Sciatic nerve (tissue), 2 donors: ENCODE measurements at regions not wholly inside any gene's neighbourhood (a gene's known extent, or its start where the extent isn't known, plus 50 kb on each side); places are given as distances from the start of the nearest gene placed in this dataset.

Experiments
- ATAC-seq: fragments of 200-7000 bp; cut with Tn5 transposase; one replicate; pipeline ENCODE4 v1.9.1; 2020; ENCODE audit warnings: mild to moderate bottlenecking, moderate library complexity
- DNase-seq: peaks from one replicate; pipeline ENCODE4 v3.0.0-alpha.2; 2020; ENCODE audit warnings: low spot score
- intact Hi-C: fragments of 100-400 bp; cut with DNase I; formaldehyde crosslinking; loops from one replicate; pipeline ENCODE4 v1.14.2; 2022
- donor health status: DM: no; HTN: no; CAD: no.
- donor health status: DM: no; HTN: no; CAD: no.

GRCh38 chr13:105193026-105193425, 1342.4 kb downstream of the EFNB2 start:
- ATAC-seq, result no peak
- intact Hi-C loops, result no loop called here
- DNase-seq, result no peak

DNA sequence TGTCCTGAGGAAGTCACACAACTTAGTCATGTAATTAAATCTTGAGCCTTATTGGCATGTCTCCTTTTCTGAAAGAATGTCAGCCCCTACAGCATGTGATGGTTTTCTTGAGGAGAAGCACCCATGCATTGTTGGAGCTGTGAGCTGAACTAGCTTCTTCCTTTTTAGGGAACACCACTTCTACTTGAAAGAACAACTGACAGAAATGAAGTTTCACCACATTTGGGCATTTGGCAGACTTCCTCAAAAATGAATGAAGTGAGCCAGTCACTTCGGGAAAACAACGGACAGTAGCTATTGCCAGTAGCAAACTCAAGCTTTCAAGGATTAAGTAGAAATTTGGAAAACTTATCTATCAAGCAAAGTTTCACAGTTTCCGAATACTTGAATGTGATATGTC, 1351.3 kb downstream of the EFNB2 start:
- DNase-seq, result no peak
- intact Hi-C loops, result no loop called here
- ATAC-seq, result no peak

- no peak for DNase-seq
- ATAC-seq, result peak; percentile 42
- intact Hi-C loops, result no loop called here
Observed at GRCh38 chr13:105177265-105177900, 1358.1 kb downstream of the EFNB2 start.

- ATAC-seq, result no peak
Observed at GRCh38 chr13:105170438-105170837, 1365.0 kb downstream of the EFNB2 start.

DNA sequence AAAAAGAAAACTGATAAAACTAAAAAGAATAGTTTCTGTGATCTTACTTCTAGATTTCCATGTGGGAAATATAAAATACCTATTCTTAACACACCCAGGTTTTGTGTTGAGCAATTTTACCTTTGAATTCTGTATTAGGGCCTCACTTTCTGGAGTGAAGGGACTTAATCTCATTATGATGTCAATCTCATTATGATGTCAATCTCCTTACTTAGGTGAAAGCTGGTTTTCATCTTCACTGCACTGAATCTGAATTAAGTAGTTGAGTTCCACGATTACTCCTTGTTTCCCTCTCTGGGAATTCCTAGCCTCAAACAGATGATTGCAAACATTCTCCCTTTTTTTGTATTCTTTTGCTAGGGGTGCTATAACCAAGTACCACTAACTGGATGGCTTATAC, 1367.2 kb downstream of the EFNB2 start:
- ATAC-seq (no peak), DNase-seq (no peak)
- intact Hi-C loops, result no loop called here

More at GRCh38 chr13:105170438-105170837, 1365.0 kb downstream of the EFNB2 start:
- intact Hi-C loops, result no loop called here
- no peak for DNase-seq

GRCh38 chr13:105167385-105167784, 1368.1 kb downstream of the EFNB2 start:
- intact Hi-C loops, result no loop called here
- no peak for DNase-seq
- no peak for ATAC-seq

DNA sequence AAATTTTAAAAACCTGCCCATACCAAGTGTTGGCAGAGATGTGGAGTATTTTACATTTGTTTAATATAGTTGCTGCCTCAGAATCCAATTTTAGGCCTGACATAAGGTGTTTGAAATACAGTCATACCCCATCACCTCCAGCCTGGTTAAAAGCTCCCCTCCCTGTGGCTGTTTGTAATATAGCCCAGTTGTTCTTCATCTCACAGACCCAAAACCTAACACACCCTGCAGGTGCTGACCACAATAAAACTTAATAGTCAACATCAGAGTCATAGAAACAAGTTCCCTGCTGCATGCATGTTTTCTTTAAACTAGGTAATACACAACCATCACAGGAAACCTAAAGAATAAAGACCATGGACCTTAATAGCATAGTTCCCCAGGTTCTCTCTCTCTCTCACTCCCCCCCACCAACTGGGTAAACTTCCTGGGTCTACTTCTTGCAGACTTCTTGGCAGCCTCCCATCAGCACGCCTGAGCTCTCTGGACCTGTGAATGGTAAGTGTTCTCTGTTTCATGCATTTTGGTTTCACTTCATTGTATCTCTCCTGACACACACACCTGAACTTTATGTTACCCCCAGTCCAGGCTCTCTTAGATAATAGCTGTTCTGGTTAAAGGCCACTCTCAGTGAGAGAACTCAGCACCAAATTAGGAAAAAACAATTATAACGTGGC, 1369.9 kb downstream of the EFNB2 start:
- no peak for DNase-seq
- intact Hi-C loops, result no loop called here
- no peak for ATAC-seq

GRCh38 chr13:105159841-105160240, 1375.6 kb downstream of the EFNB2 start:
- intact Hi-C loops, result no loop called here
- no peak for ATAC-seq
- DNase-seq, result no peak

DNA sequence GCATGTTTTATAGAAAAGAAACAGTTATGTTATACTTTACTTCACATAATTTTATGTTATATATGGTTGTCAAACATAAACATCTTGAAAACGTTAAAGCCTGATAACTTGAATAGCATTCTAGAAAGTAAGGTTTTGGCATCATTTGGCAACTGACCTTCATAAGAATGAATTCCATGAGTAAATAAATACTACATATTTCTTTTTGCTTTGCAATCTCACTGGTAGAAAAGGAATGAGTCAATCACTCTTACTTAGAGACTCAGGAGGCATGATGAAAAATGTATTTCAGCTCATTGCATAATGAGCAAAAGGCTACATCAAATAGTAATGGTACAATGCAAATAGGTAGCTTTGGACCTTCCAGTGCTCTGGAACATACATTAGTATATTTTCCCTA, 1381.9 kb downstream of the EFNB2 start:
- no peak for ATAC-seq
- intact Hi-C loops, result no loop called here

DNA sequence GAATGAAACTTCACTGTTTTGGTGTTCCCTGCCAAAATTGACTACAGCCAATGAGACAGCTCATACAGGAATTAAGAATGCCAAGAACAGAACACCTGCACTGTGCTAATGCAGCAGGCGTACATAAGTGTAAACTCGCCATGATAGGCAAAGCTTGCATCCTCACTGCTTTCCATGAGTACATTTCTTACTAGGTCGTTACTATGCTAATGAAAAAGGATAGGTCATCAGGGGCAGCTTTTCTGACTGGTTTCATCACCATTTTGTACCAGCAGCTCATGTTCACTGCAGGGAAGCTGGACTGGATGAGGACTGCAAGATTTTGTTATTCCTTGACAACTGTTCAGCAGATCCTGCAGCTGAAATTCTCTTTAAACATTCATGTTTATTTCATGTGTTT, 1383.8 kb downstream of the EFNB2 start:
- intact Hi-C loops, result no loop called here
- ATAC-seq (no peak), DNase-seq (no peak)

More for the DNA sequence above, 1381.9 kb downstream of the EFNB2 start:
- no peak for DNase-seq

DNA sequence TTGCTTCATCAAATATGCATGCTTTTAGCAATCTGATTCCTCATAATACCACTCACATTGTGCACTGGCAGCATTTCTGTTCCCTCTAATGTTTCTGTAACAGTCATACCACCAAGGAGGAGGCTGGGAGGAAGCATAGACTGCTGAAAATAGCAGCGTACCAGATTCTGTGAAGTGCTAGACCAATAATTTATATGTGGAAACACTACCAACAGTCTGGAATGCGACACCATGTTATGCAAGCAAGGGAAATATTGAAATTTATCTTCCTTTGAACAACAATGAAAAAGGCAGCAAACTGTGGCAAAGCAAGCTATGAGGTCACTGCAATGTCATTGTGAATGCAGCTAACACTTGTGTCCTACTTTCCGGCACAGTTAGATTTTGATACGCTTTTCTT, 1388.0 kb downstream of the EFNB2 start:
- DNase-seq (no peak), ATAC-seq (no peak)
- intact Hi-C loops, result no loop called here

DNA sequence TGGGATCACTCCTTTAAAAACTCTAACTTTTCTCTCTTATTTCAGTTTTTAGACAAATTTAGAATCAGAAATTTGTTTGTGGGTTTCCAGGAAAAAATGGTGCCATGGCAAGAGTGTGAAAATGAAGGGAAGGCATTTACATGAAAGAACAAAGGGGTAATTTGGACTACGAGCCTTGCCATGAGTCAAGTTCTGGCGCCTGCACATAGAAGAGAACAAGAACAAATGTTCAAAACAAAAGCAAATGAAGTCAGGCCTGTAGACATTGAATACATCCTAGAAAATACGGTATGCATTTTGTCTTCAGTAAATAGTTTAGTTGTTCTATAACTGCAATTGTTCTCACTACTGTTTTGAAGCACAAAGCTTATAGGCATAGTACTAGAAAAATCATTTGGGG, 1390.5 kb downstream of the EFNB2 start:
- intact Hi-C loops, result no loop called here
- DNase-seq (no peak), ATAC-seq (no peak)

GRCh38 chr13:105144020-105144419, 1391.4 kb downstream of the EFNB2 start:
- ATAC-seq (no peak), DNase-seq (no peak)
- intact Hi-C loops, result no loop called here

DNA sequence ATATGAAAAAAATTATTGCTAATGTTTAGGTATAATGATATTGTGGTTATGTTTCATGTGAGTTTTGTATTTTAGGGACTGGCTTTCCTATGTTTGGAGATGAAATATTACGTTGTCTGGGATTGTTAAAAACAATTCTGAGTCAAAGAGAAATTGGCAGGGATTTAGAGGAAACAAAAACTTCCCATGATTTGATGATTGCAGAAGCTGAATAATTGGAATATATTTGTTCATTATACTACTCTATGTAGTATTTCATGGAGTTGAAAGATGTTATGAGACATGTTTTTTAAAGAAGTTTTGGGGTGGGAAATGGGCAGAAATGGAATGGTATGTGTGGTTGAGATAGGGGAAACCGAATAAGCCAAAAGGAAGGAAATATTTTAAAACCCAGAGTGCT, 1392.9 kb downstream of the EFNB2 start:
- no peak for DNase-seq
- intact Hi-C loops, result no loop called here
- no peak for ATAC-seq

- intact Hi-C loops, result no loop called here
- ATAC-seq, result peak; percentile 78
- DNase-seq, result no peak
Observed at GRCh38 chr13:105139380-105140285, 1395.8 kb downstream of the EFNB2 start.

- ATAC-seq (no peak), DNase-seq (no peak)
- intact Hi-C loops, result no loop called here
Observed at GRCh38 chr13:105139048-105139379, 1396.4 kb downstream of the EFNB2 start.

GRCh38 chr13:105135852-105136615, 1399.4 kb downstream of the EFNB2 start:
- ATAC-seq, result no peak
- intact Hi-C loops, result no loop called here

DNA sequence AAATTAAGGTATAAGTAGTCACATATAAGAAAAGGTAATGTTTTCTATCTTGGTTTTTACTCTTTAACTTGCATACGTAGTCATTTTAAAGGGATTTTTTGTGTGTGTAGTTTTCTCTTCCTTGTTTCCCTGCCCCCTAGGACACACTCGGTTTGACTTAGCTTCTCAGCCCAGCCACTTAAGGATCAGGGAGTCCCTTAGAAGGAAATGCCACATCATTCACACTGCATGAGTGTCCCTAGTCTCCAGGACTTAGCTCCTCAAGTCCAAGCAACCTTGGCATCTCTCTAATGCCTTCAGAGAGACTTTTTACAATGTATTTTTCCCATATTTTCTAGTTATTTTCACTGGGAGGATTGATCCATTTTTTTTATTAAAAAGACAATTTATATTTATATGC, 1407.7 kb downstream of the EFNB2 start:
- DNase-seq (no peak), ATAC-seq (no peak)
- intact Hi-C loops, result no loop called here

More at GRCh38 chr13:105135852-105136615, 1399.4 kb downstream of the EFNB2 start:
- DNase-seq, result no peak

DNA sequence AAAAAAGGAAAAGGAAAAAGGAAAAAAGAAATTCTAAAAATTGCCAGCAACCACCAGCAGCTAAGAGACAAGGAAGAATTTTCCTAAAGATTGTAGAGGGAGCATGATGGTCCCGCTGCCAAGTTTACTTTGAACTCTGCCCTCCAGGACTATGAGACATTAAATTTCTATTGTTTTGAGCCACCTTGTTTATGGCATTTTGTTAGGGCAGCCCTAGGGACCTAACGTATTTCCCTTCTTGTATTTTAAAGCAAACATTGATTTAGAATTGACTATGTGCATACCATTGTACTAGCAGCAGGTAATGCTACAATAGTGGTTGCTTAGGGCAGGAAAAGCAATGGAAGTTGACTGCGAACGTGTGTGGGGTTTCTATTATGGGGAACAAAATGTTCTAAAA, 1414.2 kb downstream of the EFNB2 start:
- ATAC-seq (no peak), DNase-seq (no peak)
- intact Hi-C loops, result no loop called here
